AG09319 (cell line): ENCODE measurements at regions not wholly inside any gene's neighbourhood (a gene's known extent, or its start where the extent isn't known, plus 50 kb on each side); places are given as distances from the start of the nearest gene placed in this dataset.

ENCODE experiments used
- DNase-seq: peaks from one replicate; pipeline ENCODE4 v3.0.0-alpha.2; 2010; ENCODE audit warnings: low read depth; ENCODE audit errors: extremely low read depth
- CTCF ChIP-seq: IDR thresholded peaks from 2 replicates; pipeline ENCODE4 v1.5.1; 2011; ENCODE audit warnings: low read depth, mild to moderate bottlenecking, inconsistent platforms, low read length, moderate library complexity

- no peak for TF ChIP-seq CTCF
- no peak for DNase-seq
Observed at GRCh38 chr2:6653281-6653750, 212.4 kb downstream of the CMPK2 start.

- DNase-seq: no peak
- no peak for TF ChIP-seq CTCF
Observed at GRCh38 chr2:6654279-6654678, 211.4 kb downstream of the CMPK2 start.

- no peak for DNase-seq
- TF ChIP-seq CTCF: no peak
Observed at GRCh38 chr2:6656633-6657032, 209.1 kb downstream of the CMPK2 start.

GRCh38 chr2:6657136-6657535 is 208.6 kb downstream of the CMPK2 start:
- no peak for DNase-seq
- no peak for TF ChIP-seq CTCF

GRCh38 chr2:6657855-6658254 is 207.9 kb downstream of the CMPK2 start:
- DNase-seq: no peak
- no peak for TF ChIP-seq CTCF

GRCh38 chr2:6664332-6665061 is 201.2 kb downstream of the CMPK2 start:
- TF ChIP-seq CTCF: no peak
- no peak for DNase-seq

GRCh38 chr2:6665093-6666045 is 200.3 kb downstream of the CMPK2 start:
- no peak for DNase-seq
- TF ChIP-seq CTCF: no peak
